OCI-LY3 (cell line): ENCODE measurements at regions not wholly inside any gene's neighbourhood (a gene's known extent, or its start where the extent isn't known, plus 50 kb on each side); places are given as distances from the start of the nearest gene placed in this dataset.
"Not testable (repeated sequence)": the region's sequence is repeated elsewhere in the genome, so short reads cannot be mapped to it uniquely, and the experiment has no call there.

ENCODE experiments used
- CTCF ChIP-seq: fragments of 200-600, 300-600 bp; sonication (generic); IDR thresholded peaks from 2 replicates; pipeline ENCODE4 v1.5.1; 2014; ENCODE audit warnings: antibody characterized with exemption, low read length, low read depth
- EZH2phosphoT487 ChIP-seq: fragments of 200-600 bp; shearing (Covaris generic); IDR thresholded peaks from 2 replicates; pipeline ENCODE4 v1.6.1; 2018; ENCODE audit warnings: antibody characterized with exemption, mixed run types, low read depth

GRCh38 chr2:89287084-89287483 is 595.6 kb downstream of the RPIA start:
- not testable (repeated sequence) for TF ChIP-seq CTCF, EZH2phosphoT487
